NB4 (cell line): ENCODE measurements at regions not wholly inside any gene's neighbourhood (a gene's known extent, or its start where the extent isn't known, plus 50 kb on each side); places are given as distances from the start of the nearest gene placed in this dataset.

Source experiments
- CTCF ChIP-seq: IDR thresholded peaks from one replicate; pipeline ENCODE4 v1.5.1; 2012; ENCODE audit warnings: low read depth, low read length
- POLR2A ChIP-seq: IDR thresholded peaks from 2 replicates; pipeline ENCODE4 v1.6.1; 2011; ENCODE audit warnings: mild to moderate bottlenecking; ENCODE audit not compliant: insufficient read length; ENCODE audit errors: extremely low read depth

- no peak for TF ChIP-seq CTCF
- no peak for TF ChIP-seq POLR2A
Observed at GRCh38 chr17:53934931-53935330, 112.2 kb downstream of the KIF2B start.
